H9 (cell line): ENCODE measurements at regions not wholly inside any gene's neighbourhood (a gene's known extent, or its start where the extent isn't known, plus 50 kb on each side); places are given as distances from the start of the nearest gene placed in this dataset.

Experiments used
- DNase-seq: peaks from one replicate; pipeline ENCODE4 v3.0.0-alpha.2; 2017
- H2AFZ ChIP-seq: one replicate; pipeline ENCODE4 v1.6.1; 2013; ENCODE audit warnings: mild to moderate bottlenecking, low read length, control low read depth, moderate library complexity
- H2AK5ac ChIP-seq: 2 replicates; pipeline ENCODE4 v1.6.1; 2013; ENCODE audit warnings: low read length, control low read depth, mixed read lengths; ENCODE audit not compliant: insufficient read length
- H2BK120ac ChIP-seq: one replicate; pipeline ENCODE4 v1.6.1; 2013; ENCODE audit warnings: low read depth, mild to moderate bottlenecking, low read length, control low read depth, inconsistent platforms; ENCODE audit not compliant: poor library complexity, severe bottlenecking
- H2BK12ac ChIP-seq: 2 replicates; pipeline ENCODE4 v1.6.1; 2013; ENCODE audit warnings: low read length, control low read depth, mixed read lengths, low read depth; ENCODE audit not compliant: insufficient read length
- H2BK15ac ChIP-seq: 2 replicates; pipeline ENCODE4 v1.6.1; 2013; ENCODE audit warnings: low read depth, low read length, control low read depth
- H2BK20ac ChIP-seq: one replicate; pipeline ENCODE4 v1.6.1; 2013; ENCODE audit warnings: low read depth, mild to moderate bottlenecking, low read length, control low read depth, inconsistent platforms; ENCODE audit not compliant: poor library complexity, severe bottlenecking
- H2BK5ac ChIP-seq: 2 replicates; pipeline ENCODE4 v1.6.1; 2013; ENCODE audit warnings: low read length, control low read depth, mixed read lengths; ENCODE audit not compliant: insufficient read length
- H3K14ac ChIP-seq: 2 replicates; pipeline ENCODE4 v1.6.1; 2013; ENCODE audit warnings: low read length, control low read depth; ENCODE audit not compliant: insufficient read depth
- H3K18ac ChIP-seq: 2 replicates; pipeline ENCODE4 v1.6.1; 2013; ENCODE audit warnings: low read depth, mild to moderate bottlenecking, mixed read lengths, low read length, control low read depth; ENCODE audit not compliant: insufficient read length
- H3K23ac ChIP-seq: 2 replicates; pipeline ENCODE4 v1.6.1; 2013; ENCODE audit warnings: low read length, control low read depth, mixed read lengths, low read depth; ENCODE audit not compliant: insufficient read length
- H3K23me2 ChIP-seq: 2 replicates; pipeline ENCODE4 v1.6.1; 2013; ENCODE audit warnings: low read depth, mild to moderate bottlenecking, mixed read lengths, low read length, control low read depth; ENCODE audit not compliant: insufficient read length, poor library complexity, severe bottlenecking
- H3K27ac ChIP-seq: 2 replicates; pipeline ENCODE4 v1.5.1; 2013; ENCODE audit warnings: low read length, control low read depth, mixed read lengths, low read depth; ENCODE audit not compliant: insufficient read length
- H3K27me3 ChIP-seq: 2 replicates; pipeline ENCODE4 v1.6.1; 2013; ENCODE audit warnings: low read length, control low read depth, inconsistent platforms; ENCODE audit not compliant: insufficient read depth
- H3K4ac ChIP-seq: 2 replicates; pipeline ENCODE4 v1.6.1; 2013; ENCODE audit warnings: low read depth, mild to moderate bottlenecking, control low read depth, inconsistent platforms, low read length, moderate library complexity
- H3K4me1 ChIP-seq: 2 replicates; pipeline ENCODE4 v1.6.1; 2013; ENCODE audit warnings: low read length, control low read depth, inconsistent platforms; ENCODE audit not compliant: insufficient read depth
- H3K4me2 ChIP-seq: 2 replicates; pipeline ENCODE4 v1.6.1; 2013; ENCODE audit warnings: low read length, control low read depth, mixed read lengths; ENCODE audit not compliant: insufficient read length, insufficient read depth
- H3K56ac ChIP-seq: 2 replicates; pipeline ENCODE4 v1.6.1; 2013; ENCODE audit warnings: low read depth, mild to moderate bottlenecking, mixed read lengths, low read length, control low read depth; ENCODE audit not compliant: insufficient read length
- H3K79me1 ChIP-seq: 2 replicates; pipeline ENCODE4 v1.6.1; 2013; ENCODE audit warnings: low read depth, mild to moderate bottlenecking, moderate library complexity, low read length, control low read depth, inconsistent platforms; ENCODE audit not compliant: insufficient read depth, poor library complexity, severe bottlenecking
- H3K79me2 ChIP-seq: 2 replicates; pipeline ENCODE4 v1.6.1; 2013; ENCODE audit warnings: low read length, control low read depth, inconsistent platforms; ENCODE audit not compliant: insufficient read depth
- H3K9ac ChIP-seq: 2 replicates; pipeline ENCODE4 v1.6.1; 2013; ENCODE audit warnings: low read length, control low read depth, mixed read lengths; ENCODE audit not compliant: insufficient read length; ENCODE audit errors: extremely low read depth
- H3K9me3 ChIP-seq: one replicate; pipeline ENCODE4 v1.6.1; 2013; ENCODE audit warnings: low read depth, low read length, inconsistent platforms; ENCODE audit not compliant: control insufficient read depth
- H3T11ph ChIP-seq: one replicate; pipeline ENCODE4 v1.6.1; 2013; ENCODE audit warnings: mild to moderate bottlenecking, low read length, control low read depth, inconsistent platforms
- H4K20me1 ChIP-seq: one replicate; pipeline ENCODE4 v1.6.1; 2013; ENCODE audit not compliant: control insufficient read depth, insufficient read length, insufficient read depth
- H4K5ac ChIP-seq: 2 replicates; pipeline ENCODE4 v1.6.1; 2013; ENCODE audit warnings: low read depth, mild to moderate bottlenecking, mixed read lengths, low read length, control low read depth; ENCODE audit not compliant: insufficient read length
- H4K8ac ChIP-seq: replicated peaks from 2 replicates; pipeline ENCODE4 v1.6.1; 2013; ENCODE audit warnings: low read length, control low read depth, mixed read lengths, low read depth; ENCODE audit not compliant: insufficient read length
- H4K91ac ChIP-seq: 2 replicates; pipeline ENCODE4 v1.6.1; 2013; ENCODE audit warnings: low read depth, mild to moderate bottlenecking, moderate library complexity, mixed read lengths, low read length, control low read depth; ENCODE audit not compliant: insufficient read length
- H3K27ac Mint-ChIP-seq, 3 experiments: 2 replicates in 2 of 3; 3 replicates in 1 of 3; pipeline ENCODE4 v1.8.0; 2020 to 2021; ENCODE audit warnings: mixed read lengths in 3 of 3, mild to moderate bottlenecking in 1 of 3, moderate library complexity in 1 of 3
- H3K27me3 Mint-ChIP-seq: 2 replicates; pipeline ENCODE4 v1.8.0; 2021; ENCODE audit warnings: low read depth, mild to moderate bottlenecking, moderate library complexity, mixed read lengths
- H3K36me3 Mint-ChIP-seq, 3 experiments: 2 replicates in 2 of 3; 3 replicates in 1 of 3; pipeline ENCODE4 v1.8.0; 2020 to 2021; ENCODE audit warnings: low read depth in 3 of 3, mixed read lengths in 3 of 3; ENCODE audit not compliant: insufficient read depth in 1 of 3
- H3K4me1 Mint-ChIP-seq, 2 experiments: 2 replicates each; pipeline ENCODE4 v1.8.0; 2020; ENCODE audit warnings: mixed read lengths in 2 of 2
- H3K4me3 Mint-ChIP-seq, 2 experiments: 2 replicates in 1 of 2; 3 replicates in 1 of 2; pipeline ENCODE4 v1.8.0; 2020 to 2021; ENCODE audit warnings: mild to moderate bottlenecking in 2 of 2, mixed read lengths in 2 of 2, moderate library complexity in 1 of 2
- H3K9me3 Mint-ChIP-seq, 2 experiments: 2 replicates in 1 of 2; 3 replicates in 1 of 2; pipeline ENCODE4 v1.8.0; 2020; ENCODE audit warnings: mild to moderate bottlenecking in 2 of 2, mixed read lengths in 2 of 2, moderate library complexity in 1 of 2
- WGBS: extraction: QIAGEN DNeasy Blood & Tissue Kit; methylation state at CpG from one replicate; pipeline ENCODE4 v1.1.7; 2013; ENCODE audit warnings: missing lambda C conversion rate, low lambda C conversion rate, mixed read lengths; ENCODE audit not compliant: insufficient read length; ENCODE audit errors: extremely low coverage; 5-methylcytosine and 5-hydroxymethylcytosine counted together
- TF ChIP-seq, protein P1 (sequence below): fragments of 200-600 bp; sonication (generic); conservative IDR thresholded peaks from 3 replicates; pipeline ENCODE4 v1.8.0; 2021; ENCODE audit warnings: antibody characterized with exemption, mild to moderate bottlenecking

DNA sequence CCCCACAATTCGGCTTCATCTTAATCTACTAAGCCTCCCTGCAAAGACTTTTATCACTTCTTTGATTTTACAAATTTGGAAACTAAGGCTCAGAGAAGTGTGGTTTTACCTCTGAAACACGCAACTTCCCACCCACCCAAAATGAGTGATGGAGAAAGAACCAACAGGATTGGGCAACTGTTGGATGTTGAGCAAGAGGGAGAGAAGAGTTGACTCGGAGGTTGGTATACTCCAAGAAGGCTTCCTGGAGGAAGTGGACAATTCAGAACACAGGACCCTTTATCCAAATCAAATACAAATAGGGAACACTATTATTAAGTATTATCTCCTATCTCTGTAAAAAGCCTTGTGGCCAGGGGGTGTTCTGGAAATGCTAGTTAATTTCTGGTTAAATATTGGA lies 323.0 kb downstream of the C16orf95 start:
- Histone ChIP-seq H4K8ac (no peak overlapping the region), H3K27ac (no peak overlapping the region), H3K4me2 (no peak overlapping the region), H3K27me3 (no peaks in the 10 kb centered on the region), H2BK15ac (no peak overlapping the region), H3K4ac (no peak overlapping the region), H4K20me1 (no peaks in the 10 kb centered on the region), H3K9me3 (no peaks in the 10 kb centered on the region), H3K79me2 (no peaks in the 10 kb centered on the region), H3K14ac (no peak overlapping the region), H2BK5ac (no peak overlapping the region), H3K23ac (no peak overlapping the region), H2AFZ (no peak overlapping the region), H3K23me2 (no peaks in the 10 kb centered on the region), H3K79me1 (no peaks in the 10 kb centered on the region), H2AK5ac (no peak overlapping the region), H3K9ac (no peak overlapping the region), H3K4me1 (no peaks in the 10 kb centered on the region), H4K91ac (no peak overlapping the region), H3T11ph (no peak overlapping the region), H4K5ac (no peak overlapping the region), H2BK12ac (no peak overlapping the region), H2BK20ac (no peak overlapping the region), H3K18ac (no peak overlapping the region), H2BK120ac (no peak overlapping the region), H3K56ac (no peak overlapping the region)
- no peak overlapping the region for H3K4me3 Mint-ChIP-seq
- H3K4me1 Mint-ChIP-seq: peaks cover 4 to 10% of the 10 kb centered on the region in 2 experiments
- H3K9me3 Mint-ChIP-seq: peaks cover 0 to 2% of the 10 kb centered on the region in 2 experiments; a peak in 3 of 5 replicates
- H3K27ac Mint-ChIP-seq: no peak overlapping the region; a peak in 1 of 7 replicates
- WGBS: no CpG with 5 or more reads among the region's 3 CpGs
- DNase-seq: no peak
- TF ChIP-seq, protein P1, sequence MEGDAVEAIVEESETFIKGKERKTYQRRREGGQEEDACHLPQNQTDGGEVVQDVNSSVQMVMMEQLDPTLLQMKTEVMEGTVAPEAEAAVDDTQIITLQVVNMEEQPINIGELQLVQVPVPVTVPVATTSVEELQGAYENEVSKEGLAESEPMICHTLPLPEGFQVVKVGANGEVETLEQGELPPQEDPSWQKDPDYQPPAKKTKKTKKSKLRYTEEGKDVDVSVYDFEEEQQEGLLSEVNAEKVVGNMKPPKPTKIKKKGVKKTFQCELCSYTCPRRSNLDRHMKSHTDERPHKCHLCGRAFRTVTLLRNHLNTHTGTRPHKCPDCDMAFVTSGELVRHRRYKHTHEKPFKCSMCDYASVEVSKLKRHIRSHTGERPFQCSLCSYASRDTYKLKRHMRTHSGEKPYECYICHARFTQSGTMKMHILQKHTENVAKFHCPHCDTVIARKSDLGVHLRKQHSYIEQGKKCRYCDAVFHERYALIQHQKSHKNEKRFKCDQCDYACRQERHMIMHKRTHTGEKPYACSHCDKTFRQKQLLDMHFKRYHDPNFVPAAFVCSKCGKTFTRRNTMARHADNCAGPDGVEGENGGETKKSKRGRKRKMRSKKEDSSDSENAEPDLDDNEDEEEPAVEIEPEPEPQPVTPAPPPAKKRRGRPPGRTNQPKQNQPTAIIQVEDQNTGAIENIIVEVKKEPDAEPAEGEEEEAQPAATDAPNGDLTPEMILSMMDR: no peak
- H3K27me3 Mint-ChIP-seq: peaks cover 15% of the 10 kb centered on the region
- H3K36me3 Mint-ChIP-seq: no peaks in the 10 kb centered on the region; a peak in 1 of 7 replicates
